ENCODE measurements at regions not wholly inside any gene's neighbourhood (a gene's known extent, or its start where the extent isn't known, plus 50 kb on each side); places are given as distances from the start of the nearest gene placed in this dataset.

DNA sequence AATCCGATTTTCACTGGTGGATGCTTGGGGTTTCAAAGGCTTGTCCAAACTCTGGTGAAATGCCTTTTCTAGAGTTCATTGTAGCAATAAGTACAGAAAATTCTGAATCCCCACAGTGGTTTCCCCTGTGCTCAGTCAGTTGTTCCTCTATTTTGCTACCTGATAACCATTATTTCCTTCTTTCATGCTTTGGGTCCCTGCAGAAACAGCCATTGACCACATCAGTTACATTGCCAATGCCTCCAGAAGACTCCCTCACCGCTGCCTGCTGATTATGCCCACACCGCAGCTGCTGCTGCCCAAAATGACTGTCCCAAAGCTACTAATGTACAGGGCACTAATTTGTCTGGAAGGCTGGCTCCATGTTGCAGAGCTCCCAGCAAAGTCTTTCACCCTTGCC, 517.3 kb downstream of the KLF12 start:
- TF ChIP-seq SIN3A (IDR thresholded peaks at IDR 0.05; ENCODE audit: borderline replicate concordance, insufficient read depth, low read length) (no peak), FOXP2 (optimal IDR thresholded peaks at IDR 0.05; ENCODE audit: borderline replicate concordance, extremely low read depth, extremely low read length, insufficient read depth) (no peak), POLR2AphosphoS5 (IDR thresholded peaks at IDR 0.05; ENCODE audit: low read depth, low read length) (no peak), TAF1 (IDR thresholded peaks at IDR 0.05; ENCODE audit: borderline replicate concordance, insufficient read depth, low read length) (no peak)
- TF ChIP-seq, protein P1, sequence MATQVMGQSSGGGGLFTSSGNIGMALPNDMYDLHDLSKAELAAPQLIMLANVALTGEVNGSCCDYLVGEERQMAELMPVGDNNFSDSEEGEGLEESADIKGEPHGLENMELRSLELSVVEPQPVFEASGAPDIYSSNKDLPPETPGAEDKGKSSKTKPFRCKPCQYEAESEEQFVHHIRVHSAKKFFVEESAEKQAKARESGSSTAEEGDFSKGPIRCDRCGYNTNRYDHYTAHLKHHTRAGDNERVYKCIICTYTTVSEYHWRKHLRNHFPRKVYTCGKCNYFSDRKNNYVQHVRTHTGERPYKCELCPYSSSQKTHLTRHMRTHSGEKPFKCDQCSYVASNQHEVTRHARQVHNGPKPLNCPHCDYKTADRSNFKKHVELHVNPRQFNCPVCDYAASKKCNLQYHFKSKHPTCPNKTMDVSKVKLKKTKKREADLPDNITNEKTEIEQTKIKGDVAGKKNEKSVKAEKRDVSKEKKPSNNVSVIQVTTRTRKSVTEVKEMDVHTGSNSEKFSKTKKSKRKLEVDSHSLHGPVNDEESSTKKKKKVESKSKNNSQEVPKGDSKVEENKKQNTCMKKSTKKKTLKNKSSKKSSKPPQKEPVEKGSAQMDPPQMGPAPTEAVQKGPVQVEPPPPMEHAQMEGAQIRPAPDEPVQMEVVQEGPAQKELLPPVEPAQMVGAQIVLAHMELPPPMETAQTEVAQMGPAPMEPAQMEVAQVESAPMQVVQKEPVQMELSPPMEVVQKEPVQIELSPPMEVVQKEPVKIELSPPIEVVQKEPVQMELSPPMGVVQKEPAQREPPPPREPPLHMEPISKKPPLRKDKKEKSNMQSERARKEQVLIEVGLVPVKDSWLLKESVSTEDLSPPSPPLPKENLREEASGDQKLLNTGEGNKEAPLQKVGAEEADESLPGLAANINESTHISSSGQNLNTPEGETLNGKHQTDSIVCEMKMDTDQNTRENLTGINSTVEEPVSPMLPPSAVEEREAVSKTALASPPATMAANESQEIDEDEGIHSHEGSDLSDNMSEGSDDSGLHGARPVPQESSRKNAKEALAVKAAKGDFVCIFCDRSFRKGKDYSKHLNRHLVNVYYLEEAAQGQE (IDR thresholded peaks at IDR 0.05; ENCODE audit: insufficient read depth in 1 of 2, low read depth in 2 of 2, low read length in 2 of 2) = no peak

DNA sequence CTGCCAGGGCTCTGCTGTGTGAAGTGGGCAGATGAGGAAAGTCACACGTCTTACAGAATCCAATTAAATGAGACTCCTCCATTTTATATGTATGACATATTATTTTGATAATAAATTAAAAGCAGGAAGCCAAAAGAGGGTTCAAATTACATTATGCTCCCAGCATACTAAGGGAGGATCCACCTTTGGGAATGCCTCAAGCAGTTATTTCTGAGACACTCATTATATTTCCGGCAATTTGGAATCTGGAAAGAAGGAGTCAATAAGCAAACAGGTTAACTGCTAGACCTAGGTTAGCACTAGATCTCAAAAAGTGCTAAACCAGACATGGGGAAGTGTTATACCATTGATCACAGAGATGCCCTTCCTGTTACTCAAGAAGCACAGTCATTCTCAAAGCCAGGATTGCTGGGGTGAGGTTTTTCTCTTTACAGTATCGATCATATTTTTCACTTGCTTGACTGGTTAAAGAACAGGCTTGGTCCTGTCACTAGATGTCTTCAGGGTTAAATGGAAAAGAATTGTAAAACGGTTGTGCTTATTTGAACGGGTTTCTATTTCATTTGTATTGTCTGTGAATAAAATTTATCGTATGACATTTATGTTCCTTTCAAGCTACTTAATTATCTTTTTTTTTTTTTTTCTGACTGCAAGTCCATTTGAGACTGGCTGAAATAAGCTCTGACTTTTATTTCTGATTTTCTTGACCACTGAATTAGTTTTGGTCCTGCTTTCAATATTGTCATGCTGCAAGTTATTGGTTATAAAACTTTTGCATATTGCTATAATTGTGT, 523.2 kb downstream of the KLF12 start:
- TF ChIP-seq POLR2AphosphoS5 (IDR thresholded peaks at IDR 0.05; ENCODE audit: low read depth, low read length) (no peak), SIN3A (IDR thresholded peaks at IDR 0.05; ENCODE audit: borderline replicate concordance, insufficient read depth, low read length) (no peak), TAF1 (IDR thresholded peaks at IDR 0.05; ENCODE audit: borderline replicate concordance, insufficient read depth, low read length) (no peak), FOXP2 (optimal IDR thresholded peaks at IDR 0.05; ENCODE audit: borderline replicate concordance, extremely low read depth, extremely low read length, insufficient read depth) (no peak)
- TF ChIP-seq, protein P1 (IDR thresholded peaks at IDR 0.05; ENCODE audit: insufficient read depth in 1 of 2, low read depth in 2 of 2, low read length in 2 of 2) = no peak

DNA sequence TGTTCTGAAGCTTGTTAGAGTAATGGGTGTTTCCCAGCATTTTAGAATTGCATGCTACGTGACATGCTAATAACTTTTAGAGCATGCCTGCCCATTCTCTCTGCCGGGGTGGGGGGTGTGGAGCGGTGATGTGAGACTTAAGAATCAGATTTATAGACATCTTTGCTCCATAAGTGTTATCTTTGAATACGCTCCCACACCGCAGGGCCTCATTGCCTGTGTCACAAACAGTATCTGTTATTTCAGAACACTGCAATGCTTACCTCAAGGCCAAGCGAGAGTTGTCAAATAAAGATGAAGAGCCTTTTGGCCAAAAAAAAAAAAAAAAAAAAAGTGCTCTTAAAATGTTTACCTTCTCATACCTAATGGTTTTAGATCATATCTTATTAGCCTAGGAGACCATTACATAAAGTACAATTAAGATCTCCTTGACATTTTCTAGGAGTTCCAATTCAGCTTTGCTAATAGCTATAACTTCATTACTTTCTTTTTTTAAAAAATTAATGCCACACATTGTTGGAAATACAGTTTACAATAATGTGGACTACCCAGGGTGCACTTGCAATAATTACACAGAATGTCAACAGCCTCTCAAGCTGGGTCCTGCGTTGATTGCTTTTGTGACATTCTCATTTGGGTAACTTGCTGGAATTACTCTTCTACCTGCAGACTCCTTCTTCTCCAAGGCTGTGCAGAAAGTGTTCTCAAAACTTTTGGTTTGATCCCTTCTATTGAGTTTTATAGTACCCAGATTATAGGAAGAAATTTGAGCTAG, 525.3 kb downstream of the KLF12 start:
- TF ChIP-seq FOXP2 (optimal IDR thresholded peaks at IDR 0.05; ENCODE audit: borderline replicate concordance, extremely low read depth, extremely low read length, insufficient read depth) = no peak
- TF ChIP-seq, protein P1 (IDR thresholded peaks at IDR 0.05; ENCODE audit: insufficient read depth in 1 of 2, low read depth in 2 of 2, low read length in 2 of 2) = no peak
- TF ChIP-seq SIN3A (IDR thresholded peaks at IDR 0.05; ENCODE audit: borderline replicate concordance, insufficient read depth, low read length) = no peak
- TF ChIP-seq POLR2AphosphoS5 (IDR thresholded peaks at IDR 0.05; ENCODE audit: low read depth, low read length) = no peak
- TF ChIP-seq TAF1 (IDR thresholded peaks at IDR 0.05; ENCODE audit: borderline replicate concordance, insufficient read depth, low read length) = no peak

DNA sequence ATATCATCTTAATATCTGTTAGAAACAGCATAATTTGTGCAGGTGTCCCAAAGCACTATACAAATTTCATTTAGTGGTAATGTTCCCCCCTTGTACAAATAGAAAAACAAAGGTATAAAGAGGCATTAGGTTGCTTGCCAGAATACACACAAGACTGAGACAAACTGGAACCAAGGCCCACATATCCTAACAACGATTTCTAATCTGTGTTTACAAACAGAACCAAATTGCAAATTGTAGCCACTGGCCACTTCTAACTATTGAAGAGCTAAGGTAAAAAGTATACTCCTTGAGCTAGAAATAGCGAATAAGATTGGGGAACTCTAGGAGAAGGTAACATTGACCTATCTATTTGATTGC, 526.1 kb downstream of the KLF12 start:
- TF ChIP-seq SIN3A (IDR thresholded peaks at IDR 0.05; ENCODE audit: borderline replicate concordance, insufficient read depth, low read length) (no peak), POLR2AphosphoS5 (IDR thresholded peaks at IDR 0.05; ENCODE audit: low read depth, low read length) (no peak), FOXP2 (optimal IDR thresholded peaks at IDR 0.05; ENCODE audit: borderline replicate concordance, extremely low read depth, extremely low read length, insufficient read depth) (no peak), TAF1 (IDR thresholded peaks at IDR 0.05; ENCODE audit: borderline replicate concordance, insufficient read depth, low read length) (no peak)
- TF ChIP-seq, protein P1 (IDR thresholded peaks at IDR 0.05; ENCODE audit: insufficient read depth in 1 of 2, low read depth in 2 of 2, low read length in 2 of 2) = no peak

All from PFSK-1 (cell line).